GM06990 (cell line): ENCODE measurements at regions not wholly inside any gene's neighbourhood (a gene's known extent, or its start where the extent isn't known, plus 50 kb on each side); places are given as distances from the start of the nearest gene placed in this dataset.
"Not testable (repeated sequence)": the region's sequence is repeated elsewhere in the genome, so short reads cannot be mapped to it uniquely, and the experiment has no call there.

ENCODE experiments used
- DNase-seq: peaks from one replicate; pipeline ENCODE4 v3.0.0-alpha.2; 2011; ENCODE audit not compliant: insufficient read length; ENCODE audit errors: extremely low read depth
- H3K27me3 ChIP-seq: replicated peaks from 2 replicates; pipeline ENCODE4 v1.6.0; 2011; ENCODE audit warnings: low read length; ENCODE audit not compliant: control insufficient read depth, insufficient read depth
- H3K36me3 ChIP-seq: 2 replicates; pipeline ENCODE4 v1.5.1; 2011; ENCODE audit warnings: low read length; ENCODE audit not compliant: control insufficient read depth, insufficient read depth
- H3K4me3 ChIP-seq: replicated peaks from 2 replicates; pipeline ENCODE4 v1.5.1; 2011; ENCODE audit warnings: low read depth, mild to moderate bottlenecking, control low read depth, low read length
- TF ChIP-seq, protein P1 (sequence below): IDR thresholded peaks from 2 replicates; pipeline ENCODE4 v1.5.1; 2011; ENCODE audit warnings: low read length, control low read depth, mild to moderate bottlenecking, inconsistent platforms; ENCODE audit not compliant: insufficient read depth, poor library complexity, severe bottlenecking

DNA sequence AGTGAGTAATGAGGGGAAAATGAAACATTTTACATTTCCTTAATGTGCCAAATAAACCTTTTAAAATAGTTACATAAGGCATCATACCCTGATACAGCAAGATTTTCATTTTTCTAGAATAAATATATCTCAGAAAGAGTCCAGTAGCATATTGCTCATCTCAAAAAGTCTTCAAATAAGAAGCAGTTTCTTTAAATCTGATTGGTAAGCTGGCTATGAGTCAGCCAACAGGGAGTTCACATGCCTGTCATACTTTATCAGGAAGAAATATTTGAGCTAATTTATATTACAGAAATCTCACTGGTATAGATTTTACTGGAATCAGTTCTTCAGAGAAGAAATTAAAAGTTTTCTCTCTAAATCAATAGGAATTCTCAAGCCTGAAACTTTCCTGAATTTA is 258.1 kb downstream of the C11orf87 start:
- Histone ChIP-seq H3K27me3 (no peaks in the 10 kb centered on the region), H3K4me3 (no peak overlapping the region), H3K36me3 (no peaks in the 10 kb centered on the region)
- TF ChIP-seq, protein P1, sequence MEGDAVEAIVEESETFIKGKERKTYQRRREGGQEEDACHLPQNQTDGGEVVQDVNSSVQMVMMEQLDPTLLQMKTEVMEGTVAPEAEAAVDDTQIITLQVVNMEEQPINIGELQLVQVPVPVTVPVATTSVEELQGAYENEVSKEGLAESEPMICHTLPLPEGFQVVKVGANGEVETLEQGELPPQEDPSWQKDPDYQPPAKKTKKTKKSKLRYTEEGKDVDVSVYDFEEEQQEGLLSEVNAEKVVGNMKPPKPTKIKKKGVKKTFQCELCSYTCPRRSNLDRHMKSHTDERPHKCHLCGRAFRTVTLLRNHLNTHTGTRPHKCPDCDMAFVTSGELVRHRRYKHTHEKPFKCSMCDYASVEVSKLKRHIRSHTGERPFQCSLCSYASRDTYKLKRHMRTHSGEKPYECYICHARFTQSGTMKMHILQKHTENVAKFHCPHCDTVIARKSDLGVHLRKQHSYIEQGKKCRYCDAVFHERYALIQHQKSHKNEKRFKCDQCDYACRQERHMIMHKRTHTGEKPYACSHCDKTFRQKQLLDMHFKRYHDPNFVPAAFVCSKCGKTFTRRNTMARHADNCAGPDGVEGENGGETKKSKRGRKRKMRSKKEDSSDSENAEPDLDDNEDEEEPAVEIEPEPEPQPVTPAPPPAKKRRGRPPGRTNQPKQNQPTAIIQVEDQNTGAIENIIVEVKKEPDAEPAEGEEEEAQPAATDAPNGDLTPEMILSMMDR = no peak
- no peak for DNase-seq

DNA sequence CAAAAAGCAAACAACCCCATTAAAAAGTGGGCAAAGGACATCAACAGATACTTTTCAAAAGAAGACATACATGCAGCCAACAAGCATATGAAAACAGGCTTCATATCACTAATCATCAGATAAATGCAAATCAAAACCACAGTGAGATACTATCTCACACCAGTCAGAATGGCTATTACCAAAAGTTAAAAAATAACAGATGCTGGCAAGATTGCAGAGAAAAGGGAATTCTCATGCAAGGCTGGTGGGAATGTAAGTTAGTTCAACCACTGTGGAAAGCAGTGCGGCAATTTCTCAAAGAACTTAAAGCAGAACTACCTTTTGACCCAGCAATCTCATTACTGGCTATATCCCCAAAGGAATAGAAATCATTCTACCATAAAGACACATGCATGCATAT is 260.8 kb downstream of the C11orf87 start:
- not testable (repeated sequence) for DNase-seq, H3K27me3 ChIP-seq, H3K36me3 ChIP-seq, H3K4me3 ChIP-seq

DNA sequence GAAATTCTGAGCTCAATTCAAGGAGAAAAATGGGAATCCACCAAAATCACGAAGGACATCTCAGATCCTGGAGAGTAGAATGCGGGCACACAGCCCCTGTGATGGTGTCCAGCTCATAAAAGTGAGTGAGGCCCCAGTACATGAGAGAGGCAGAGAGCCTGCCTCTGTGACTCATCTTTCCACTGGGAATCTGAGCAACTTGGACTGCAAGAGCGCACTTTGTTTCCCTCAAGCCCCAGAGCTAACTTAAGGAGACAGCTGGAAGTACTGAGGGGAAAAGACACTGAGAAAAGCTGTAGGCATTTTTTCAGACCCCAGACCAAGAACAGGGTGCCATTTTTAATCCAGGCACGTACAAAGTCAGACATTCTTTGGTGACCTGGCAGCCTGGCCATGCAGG is 273.7 kb downstream of the C11orf87 start:
- H3K4me3 ChIP-seq = no peak overlapping the region
- no peak for DNase-seq
- no peaks in the 10 kb centered on the region for H3K36me3 ChIP-seq
- TF ChIP-seq, protein P1 = no peak
- no peaks in the 10 kb centered on the region for H3K27me3 ChIP-seq

DNA sequence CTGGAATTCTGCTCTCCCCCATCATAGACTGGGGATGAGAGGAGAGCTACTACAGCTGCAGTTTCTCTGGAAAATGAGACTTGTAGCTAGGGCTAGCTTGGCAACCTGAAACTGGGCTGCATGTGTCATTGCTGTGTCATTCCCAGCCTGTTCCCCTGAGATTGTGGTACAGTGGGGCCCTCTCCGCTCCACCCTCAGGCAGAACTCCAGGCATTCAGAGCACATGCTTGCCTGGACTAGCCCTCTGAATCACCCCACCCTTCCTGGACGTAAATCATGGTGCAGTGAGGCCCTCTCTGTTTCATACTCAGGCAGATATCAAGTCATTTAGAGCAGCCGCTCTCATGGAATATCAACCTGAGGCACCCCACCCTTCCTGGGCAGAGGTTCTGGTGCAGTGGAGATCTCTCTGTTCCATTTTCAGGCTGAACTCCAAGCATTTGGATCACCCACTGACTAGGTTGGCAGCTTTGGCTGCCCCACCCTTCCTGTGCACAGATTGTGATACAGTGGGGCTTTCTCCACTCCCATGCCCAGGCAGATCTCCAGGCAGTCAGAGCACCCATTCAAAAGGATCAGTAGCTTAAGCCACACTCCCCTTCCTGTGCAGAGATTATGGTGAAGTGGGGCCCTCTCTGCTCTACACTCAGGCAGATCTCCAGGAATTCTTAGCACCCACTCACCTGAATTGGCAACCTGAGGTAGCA is 274.4 kb downstream of the C11orf87 start:
- Histone ChIP-seq H3K36me3 (no peaks in the 10 kb centered on the region), H3K4me3 (no peak overlapping the region), H3K27me3 (no peaks in the 10 kb centered on the region)
- no peak for DNase-seq
- TF ChIP-seq, protein P1 = no peak

DNA sequence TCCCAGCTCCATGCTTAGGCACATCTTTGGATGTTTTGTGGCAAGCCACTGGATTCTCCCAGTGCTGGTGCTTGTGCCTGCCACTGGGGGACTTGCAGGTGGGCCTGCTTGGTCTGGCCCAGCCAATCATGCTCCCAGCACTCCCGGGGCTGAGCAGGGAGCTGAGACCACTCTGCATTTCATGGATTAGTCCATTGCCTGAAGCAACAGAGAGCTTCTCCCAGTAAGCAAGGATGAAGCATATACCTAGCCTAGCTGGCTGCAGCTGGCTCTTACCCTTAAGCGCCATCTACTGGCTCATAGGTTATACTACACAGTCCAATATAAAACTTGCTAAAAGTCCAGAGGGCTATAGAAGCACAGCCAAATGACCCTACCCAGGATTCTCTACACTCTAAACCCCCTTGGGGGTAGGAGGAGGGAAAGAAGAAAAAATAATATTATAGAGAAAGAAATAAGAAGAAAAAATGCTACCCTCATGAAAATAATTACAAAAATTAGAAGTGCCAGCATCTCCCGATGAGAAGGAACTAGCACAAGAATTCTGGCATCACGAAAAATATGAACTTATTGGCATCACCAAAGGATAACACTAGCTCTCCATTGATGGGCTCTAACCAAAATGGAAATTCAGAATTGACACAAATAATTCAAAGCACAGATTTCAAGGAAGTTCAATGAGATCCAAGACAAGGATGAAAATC is 275.3 kb downstream of the C11orf87 start:
- peak; percentile 12 for DNase-seq
- no peak overlapping the region for H3K4me3 ChIP-seq
- no peaks in the 10 kb centered on the region for H3K27me3 ChIP-seq
- TF ChIP-seq, protein P1 = peak; percentile 86
- no peaks in the 10 kb centered on the region for H3K36me3 ChIP-seq

DNA sequence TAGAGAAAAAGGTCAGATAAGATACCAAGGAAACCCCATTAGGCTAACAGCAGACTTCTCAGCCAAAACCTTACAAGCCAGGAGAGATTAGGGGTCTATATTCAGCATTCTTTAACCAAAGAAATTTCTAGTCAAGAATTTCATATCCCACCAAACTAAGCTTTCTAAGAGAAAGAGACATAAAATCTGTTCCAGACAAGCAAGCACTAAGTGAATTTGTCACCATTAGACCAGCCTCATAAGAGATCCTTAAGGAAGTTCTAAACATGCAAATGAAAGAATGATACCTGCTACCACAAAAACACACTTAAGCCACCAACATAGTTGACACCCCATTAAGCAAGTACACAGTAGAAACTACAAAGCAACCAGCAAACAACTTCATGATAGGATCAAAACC is 276.2 kb downstream of the C11orf87 start:
- Histone ChIP-seq H3K4me3 (no peak overlapping the region), H3K36me3 (no peaks in the 10 kb centered on the region), H3K27me3 (no peaks in the 10 kb centered on the region)
- TF ChIP-seq, protein P1 = no peak
- DNase-seq = no peak
